ENCODE measurements at regions not wholly inside any gene's neighbourhood (a gene's known extent, or its start where the extent isn't known, plus 50 kb on each side); places are given as distances from the start of the nearest gene placed in this dataset.

GRCh38 chr13:30105381-30105780 is 202.0 kb downstream of the KATNAL1 start:
- no peak for DNase-seq

GRCh38 chr13:30103161-30103840 is 204.1 kb downstream of the KATNAL1 start:
- peak; percentile 17 for DNase-seq

GRCh38 chr13:30100226-30100625 is 207.1 kb downstream of the KATNAL1 start:
- no peak for DNase-seq

- DNase-seq = no peak
Observed at GRCh38 chr13:30097701-30098100, 209.7 kb downstream of the KATNAL1 start.

GRCh38 chr13:30097089-30097488 is 210.3 kb downstream of the KATNAL1 start:
- no peak for DNase-seq

GRCh38 chr13:30094015-30094414 is 213.3 kb downstream of the KATNAL1 start:
- no peak for DNase-seq

GRCh38 chr13:30093236-30093635 is 214.1 kb downstream of the KATNAL1 start:
- DNase-seq = no peak

GRCh38 chr13:30091691-30092090 is 215.7 kb downstream of the KATNAL1 start:
- no peak for DNase-seq

GRCh38 chr13:30091035-30091434 is 216.3 kb downstream of the KATNAL1 start:
- no peak for DNase-seq

GRCh38 chr13:30088312-30088855 is 219.0 kb downstream of the KATNAL1 start:
- peak; percentile 20 for DNase-seq

GRCh38 chr13:30085087-30085486 is 222.3 kb downstream of the KATNAL1 start:
- DNase-seq = no peak

GRCh38 chr13:30082391-30082790 is 225.0 kb downstream of the KATNAL1 start:
- no peak for DNase-seq

- no peak for DNase-seq
Observed at GRCh38 chr13:30081331-30081730, 226.0 kb downstream of the KATNAL1 start.

GRCh38 chr13:30079501-30079900 is 227.8 kb downstream of the KATNAL1 start:
- no peak for DNase-seq

GRCh38 chr13:30078059-30078458 is 227.6 kb upstream of the UBL3 start:
- no peak for DNase-seq

GRCh38 chr13:30077240-30077735 is 226.9 kb upstream of the UBL3 start:
- no peak for DNase-seq

- no peak for DNase-seq
Observed at GRCh38 chr13:30074955-30075614, 224.7 kb upstream of the UBL3 start.

GRCh38 chr13:30074431-30074830 is 224.0 kb upstream of the UBL3 start:
- no peak for DNase-seq

- no peak for DNase-seq
Observed at GRCh38 chr13:30072818-30073186, 222.4 kb upstream of the UBL3 start.

GRCh38 chr13:30071969-30072817 is 221.8 kb upstream of the UBL3 start:
- no peak for DNase-seq

- DNase-seq = no peak
Observed at GRCh38 chr13:30065181-30065580, 214.8 kb upstream of the UBL3 start.

GRCh38 chr13:30063892-30064291 is 213.5 kb upstream of the UBL3 start:
- no peak for DNase-seq

- DNase-seq = no peak
Observed at GRCh38 chr13:30061217-30061616, 210.8 kb upstream of the UBL3 start.
